Endothelial cell of umbilical vein (primary cell): ENCODE measurements at regions not wholly inside any gene's neighbourhood (a gene's known extent, or its start where the extent isn't known, plus 50 kb on each side); places are given as distances from the start of the nearest gene placed in this dataset.

Source experiments
- BruUV-seq: library from RNA; stranded (reverse); fragments of 400-500 nt; replicated peaks from 2 replicates; lab custom pipeline; 2021; lab: Mats Ljungman, UMichigan
- CTCF ChIA-PET: fragments of 300-600, 350-600 bp; sonication (Branson Sonifier 250); formaldehyde crosslinking; loops from one replicate; lab custom pipeline; 2021; ENCODE audit warnings: antibody characterized with exemption, inconsistent platforms; lab: Charles Lee
- POLR2A ChIA-PET: fragments of 300-600, 350-600 bp; sonication (Branson Sonifier 250); formaldehyde crosslinking; loops from one replicate; lab custom pipeline; 2021; ENCODE audit warnings: antibody characterized with exemption, inconsistent platforms; lab: Charles Lee
- DNase-seq: peaks from one replicate; pipeline ENCODE4 v3.0.0-alpha.2; 2011; ENCODE audit warnings: low read depth, low spot score
- FAIRE-seq: peaks from 2 replicates; lab custom pipeline; 2011; peaks lifted over from hg19 to GRCh38; lab: Jason Lieb, UNC
- H2AFZ ChIP-seq: 2 replicates; pipeline ENCODE4 v1.6.0; 2012; ENCODE audit warnings: low read depth, low read length, control low read depth, inconsistent platforms
- H3K27ac ChIP-seq: 2 replicates; pipeline ENCODE4 v1.5.1; 2011; ENCODE audit warnings: low read depth, mild to moderate bottlenecking, control low read depth, low read length, moderate library complexity; ENCODE audit not compliant: insufficient read depth
- H3K27me3 ChIP-seq, 2 experiments: 2 replicates each; pipeline versions ENCODE4 v1.6.0 to v1.6.1; 2011; ENCODE audit warnings: low read length in 2 of 2, mixed read lengths in 1 of 2; ENCODE audit not compliant: control insufficient read depth in 2 of 2, insufficient read depth in 2 of 2
- H3K36me3 ChIP-seq, 2 experiments: 2 replicates in 1 of 2; 3 replicates in 1 of 2; pipeline ENCODE4 v1.5.1; 2011; ENCODE audit warnings: low read length in 2 of 2, mild to moderate bottlenecking in 1 of 2, moderate library complexity in 1 of 2; ENCODE audit not compliant: control insufficient read depth in 2 of 2, insufficient read depth in 2 of 2; ENCODE audit errors: extremely low read depth in 1 of 2
- H3K4me1 ChIP-seq: 3 replicates; pipeline ENCODE4 v1.5.1; 2011; ENCODE audit warnings: mild to moderate bottlenecking, low read length; ENCODE audit not compliant: control insufficient read depth, insufficient read depth; ENCODE audit errors: extremely low read depth
- H3K4me2 ChIP-seq: 2 replicates; pipeline ENCODE4 v1.6.1; 2011; ENCODE audit warnings: low read length, control low read depth, mixed read lengths; ENCODE audit not compliant: insufficient read depth
- H3K4me3 ChIP-seq, 3 experiments: fragments of 200-600 bp in 1 of 3; sonication (generic), shearing (Covaris generic) in 1 of 3; replicated peaks in 1 of 3; 2 replicates each; pipeline ENCODE4 v1.5.1; 2011 to 2016; ENCODE audit warnings: control low read depth in 3 of 3, low read length in 3 of 3, mild to moderate bottlenecking in 2 of 3, inconsistent platforms in 1 of 3, low read depth in 1 of 3, moderate library complexity in 1 of 3; ENCODE audit not compliant: insufficient read depth in 1 of 3
- H3K79me2 ChIP-seq: 2 replicates; pipeline ENCODE4 v1.6.0; 2012; ENCODE audit warnings: low read length, inconsistent platforms; ENCODE audit not compliant: control insufficient read depth, insufficient read depth
- H3K9ac ChIP-seq: replicated peaks from 2 replicates; pipeline ENCODE3; 2011; ENCODE audit warnings: low read length, control low read depth; ENCODE audit not compliant: insufficient read depth; ENCODE audit errors: extremely low read depth
- H3K9me1 ChIP-seq: replicated peaks from 3 replicates; pipeline ENCODE4 v1.6.0; 2011; ENCODE audit warnings: mild to moderate bottlenecking, low read length; ENCODE audit not compliant: control insufficient read depth, insufficient read depth; ENCODE audit errors: extremely low read depth
- H3K9me3 ChIP-seq: replicated peaks from 2 replicates; pipeline ENCODE4 v1.5.1; 2012; ENCODE audit warnings: low read length, inconsistent platforms; ENCODE audit not compliant: control insufficient read depth, insufficient read depth
- H4K20me1 ChIP-seq: replicated peaks from 2 replicates; pipeline ENCODE3; 2011; ENCODE audit warnings: mild to moderate bottlenecking, low read length; ENCODE audit not compliant: control insufficient read depth, insufficient read depth; ENCODE audit errors: extremely low read depth
- CTCF ChIP-seq, 2 donors: IDR thresholded peaks; 1 replicate in 1 of 2; 2 replicates in 1 of 2; pipeline ENCODE4 v1.5.1; 2011; ENCODE audit warnings: low read length in 2 of 2, mild to moderate bottlenecking in 2 of 2, moderate library complexity in 2 of 2, control low read depth in 1 of 2, inconsistent platforms in 1 of 2, low read depth in 1 of 2; ENCODE audit not compliant: insufficient read depth in 1 of 2; ENCODE audit errors: extremely low read depth in 1 of 2
- EZH2 ChIP-seq: IDR thresholded peaks from 2 replicates; pipeline ENCODE4 v1.6.1; 2012; ENCODE audit warnings: borderline replicate concordance, low read depth, mild to moderate bottlenecking, moderate library complexity, low read length, inconsistent platforms; ENCODE audit not compliant: severe bottlenecking
- FOS ChIP-seq: IDR thresholded peaks from 2 replicates; pipeline ENCODE4 v1.6.1; 2011; ENCODE audit warnings: mild to moderate bottlenecking, low read length, moderate library complexity, borderline replicate concordance; ENCODE audit not compliant: insufficient read depth
- GATA2 ChIP-seq: IDR thresholded peaks from 2 replicates; pipeline ENCODE4 v1.7.0; 2011; ENCODE audit warnings: low read depth, mild to moderate bottlenecking, moderate library complexity, mixed read lengths, low read length; ENCODE audit not compliant: insufficient read length, insufficient read depth
- JUN ChIP-seq: IDR thresholded peaks from 2 replicates; pipeline ENCODE4 v1.6.1; 2011; ENCODE audit warnings: borderline replicate concordance, low read depth; ENCODE audit not compliant: insufficient read length, insufficient read depth
- MAX ChIP-seq: IDR thresholded peaks from 2 replicates; pipeline ENCODE4 v1.6.1; 2011; ENCODE audit not compliant: insufficient read depth, insufficient read length
- MYC ChIP-seq: IDR thresholded peaks from one replicate; pipeline ENCODE4 v1.6.1; 2011; ENCODE audit warnings: mild to moderate bottlenecking, low read depth, low read length
- POLR2A ChIP-seq: IDR thresholded peaks from 2 replicates; pipeline ENCODE4 v1.6.1; 2012; ENCODE audit warnings: low read depth, mild to moderate bottlenecking, control low read depth, low read length
- POLR2AphosphoS5 ChIP-seq: IDR thresholded peaks from 2 replicates; pipeline ENCODE4 v1.6.1; 2012; ENCODE audit warnings: low read depth, mild to moderate bottlenecking, control low read depth, low read length, moderate library complexity; ENCODE audit not compliant: insufficient read depth
- dilution Hi-C: fragments of 300-500 bp; cut with MboI; formaldehyde crosslinking; loops from one replicate; pipeline ENCODE4 v1.15.0; 2019; ENCODE audit warnings: low sequenced_read_pairs; ENCODE audit not compliant: extremely low pct_ligation_motif_present
- intact Hi-C: fragments of 100-400 bp; cut with micrococcal nuclease; formaldehyde crosslinking; loops from one replicate; pipeline ENCODE4 v1.10.0; 2022

- ChIA-PET CTCF (no interaction called here), POLR2A (no interaction called here)
- Histone ChIP-seq H3K27ac (no peak overlapping the region), H4K20me1 (no peaks in the 10 kb centered on the region), H3K36me3 (no peaks in the 10 kb centered on the region), H3K4me1 (peaks cover 4% of the 10 kb centered on the region), H3K9ac (no peak overlapping the region), H3K4me2 (no peak overlapping the region), H3K27me3 (no peaks in the 10 kb centered on the region), H3K4me3 (no peak overlapping the region), H3K9me1 (no peaks in the 10 kb centered on the region), H2AFZ (no peak overlapping the region), H3K9me3 (no peaks in the 10 kb centered on the region), H3K79me2 (no peaks in the 10 kb centered on the region)
- BruUV-seq, result no TSS peak
- no peak for DNase-seq
- dilution Hi-C loops, result no loop called here
- no peak for FAIRE-seq
- TF ChIP-seq FOS (no peak), GATA2 (no peak), EZH2 (no peak), POLR2A (no peak), CTCF (IDR thresholded peaks at IDR 0.05; ENCODE audit: extremely low read depth in 1 of 2, insufficient read depth in 1 of 2, low read depth in 1 of 2, low read length in 2 of 2) (no peak), MYC (no peak), MAX (no peak), POLR2AphosphoS5 (no peak), JUN (no peak)
- intact Hi-C loops, result no loop called here
Observed at GRCh38 chr15:94927003-94927402, 695.6 kb downstream of the MCTP2 start.
